Activated naive CD4-positive, alpha-beta T cell treated with anti-CD3 and anti-CD28 coated beads, Interleukin-2, amount 50 U/mL, for 72 hours (primary cell): ENCODE measurements at regions not wholly inside any gene's neighbourhood (a gene's known extent, or its start where the extent isn't known, plus 50 kb on each side); places are given as distances from the start of the nearest gene placed in this dataset.
A peak's percentile ranks its signal among the peaks of the same experiment; 100 is the strongest.

Source experiments
- ATAC-seq, 2 donors: fragments of 150-1000 bp; cut with Tn5 transposase; 2 replicates each; pipeline ENCODE4 v1.10.0; 2021; ENCODE audit warnings: mild to moderate bottlenecking in 2 of 2, moderate library complexity in 2 of 2
- DNase-seq, 2 donors: peaks; one replicate each; pipeline ENCODE4 v3.0.0; 2021 to 2022; ENCODE audit warnings: low spot score in 2 of 2
- H3K27ac Mint-ChIP-seq, 2 donors: one replicate each; pipeline ENCODE4 v1.8.0; 2022; ENCODE audit warnings: mild to moderate bottlenecking in 2 of 2, mixed read lengths in 2 of 2
- H3K36me3 Mint-ChIP-seq, 2 donors: one replicate each; pipeline ENCODE4 v1.8.0; 2022; ENCODE audit warnings: mixed read lengths in 2 of 2
- H3K9me3 Mint-ChIP-seq, 2 donors: one replicate each; pipeline ENCODE4 v1.8.0; 2022; ENCODE audit warnings: mixed read lengths in 2 of 2

DNA sequence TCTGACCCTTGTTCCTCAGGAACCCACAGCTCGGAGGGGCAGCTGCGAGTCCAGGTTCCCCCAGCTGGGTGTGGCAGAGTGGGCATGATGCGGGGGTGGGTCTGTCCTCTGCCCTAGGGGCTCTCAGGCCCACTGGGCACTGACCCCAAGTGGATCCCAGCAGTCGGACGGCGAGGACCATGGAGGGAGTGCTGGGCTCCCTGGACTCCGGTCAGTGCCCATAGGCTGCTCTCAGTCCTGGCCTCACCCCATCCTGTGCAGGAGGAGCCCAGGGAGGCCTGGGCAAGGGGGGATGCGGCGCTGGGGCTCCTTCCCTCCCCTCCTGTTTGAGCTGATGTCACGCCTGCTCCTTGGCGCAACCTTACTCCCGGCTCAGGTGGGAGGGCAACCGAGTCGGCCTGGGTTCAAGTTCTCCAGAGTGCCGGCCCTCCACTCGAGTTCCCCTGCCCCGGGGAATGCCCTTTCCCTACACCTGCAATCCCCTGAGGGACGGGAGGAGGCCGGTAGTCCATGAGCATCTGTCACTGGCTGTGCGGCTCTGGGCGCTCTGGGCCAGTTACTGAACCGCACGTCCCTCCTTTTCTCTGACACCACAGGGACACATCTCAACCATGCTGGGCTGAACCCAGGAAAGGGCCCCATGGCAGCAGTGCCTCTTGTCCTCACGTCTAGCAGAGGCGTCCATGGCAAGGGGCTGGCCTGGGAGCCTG lies 52.6 kb upstream of the ACSF3 start:
- no peak overlapping the region for H3K27ac Mint-ChIP-seq
- DNase-seq (no peak), ATAC-seq (no peak)
- H3K36me3 Mint-ChIP-seq: no peaks in the 10 kb centered on the region
- H3K9me3 Mint-ChIP-seq: peaks cover 0 to 4% of the 10 kb centered on the region in 2 donors

DNA sequence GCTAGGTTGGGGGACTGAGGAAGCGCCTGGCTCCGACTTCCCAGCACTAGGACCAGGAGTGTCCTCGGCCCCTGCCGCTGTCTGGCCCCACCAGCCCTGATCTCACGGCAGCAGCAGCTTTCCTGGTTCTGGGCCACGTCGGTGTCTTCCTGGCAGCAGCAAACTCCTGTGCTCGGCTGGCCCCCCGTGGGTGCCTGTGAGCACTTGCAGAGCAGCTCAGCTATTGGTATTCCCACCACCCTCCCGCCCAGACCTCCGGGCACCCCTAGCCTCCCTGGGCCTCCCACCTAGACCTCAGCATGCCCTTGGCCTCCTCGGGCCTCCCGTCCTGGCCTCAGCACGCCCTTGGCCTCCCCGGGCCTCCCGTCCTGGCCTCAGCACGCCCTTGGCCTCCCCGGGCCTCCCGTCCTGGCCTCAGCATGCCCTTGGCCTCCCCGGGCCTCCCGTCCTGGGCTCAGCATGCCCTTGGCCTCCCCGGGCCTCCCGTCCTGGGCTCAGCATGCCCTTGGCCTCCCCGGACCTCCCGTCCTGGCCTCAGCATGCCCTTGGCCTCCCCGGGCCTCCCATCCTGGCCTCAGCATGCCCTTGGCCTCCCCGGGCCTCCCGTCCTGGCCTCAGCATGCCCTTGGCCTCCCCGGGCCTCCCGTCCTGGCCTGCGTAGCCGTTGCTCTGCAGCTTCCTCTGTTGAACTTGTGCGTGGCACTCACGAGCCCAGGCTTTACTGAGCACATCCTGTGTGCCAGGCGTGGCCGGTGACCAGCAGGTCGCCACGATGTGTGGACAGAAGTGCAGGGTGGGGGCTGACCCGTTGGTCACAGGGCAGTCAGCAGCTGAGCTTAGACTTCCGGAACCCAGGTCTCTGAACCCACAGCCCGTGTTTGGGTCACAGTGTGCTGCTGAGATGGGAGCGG lies 51.8 kb upstream of the ACSF3 start:
- Mint-ChIP-seq H3K27ac (no peak overlapping the region), H3K9me3 (peaks cover 0 to 6% of the 10 kb centered on the region in 2 donors), H3K36me3 (no peaks in the 10 kb centered on the region)
- ATAC-seq: no peak
- no peak for DNase-seq

GRCh38 chr16:89042711-89043551 lies 50.7 kb upstream of the ACSF3 start:
- Mint-ChIP-seq H3K36me3 (no peaks in the 10 kb centered on the region), H3K27ac (no peak overlapping the region), H3K9me3 (peaks cover 0 to 6% of the 10 kb centered on the region in 2 donors)
- DNase-seq: no peak
- no peak for ATAC-seq

GRCh38 chr16:89043636-89044417 lies 49.8 kb upstream of the ACSF3 start:
- Mint-ChIP-seq H3K27ac (peak overlapping the region in 1 of 2 donors; percentile 50), H3K36me3 (no peaks in the 10 kb centered on the region), H3K9me3 (peaks cover 0 to 6% of the 10 kb centered on the region in 2 donors)
- ATAC-seq (no peak), DNase-seq (no peak)
